ENCODE measurements at regions not wholly inside any gene's neighbourhood (a gene's known extent, or its start where the extent isn't known, plus 50 kb on each side); places are given as distances from the start of the nearest gene placed in this dataset.

- TF ChIP-seq CHD7 (IDR thresholded peaks at IDR 0.05; ENCODE audit: insufficient replicate concordance, low read length) (no peak), MAFK (IDR thresholded peaks at IDR 0.05; ENCODE audit: low read depth, low read length) (no peak), PHF8 (conservative IDR thresholded peaks at IDR 0.05; ENCODE audit: low read depth, low read length) (no peak), HDAC2 (IDR thresholded peaks at IDR 0.05; ENCODE audit: borderline replicate concordance in 1 of 2, low read depth in 2 of 2, low read length in 2 of 2) (no peak), CBX5 (IDR thresholded peaks at IDR 0.05; ENCODE audit: low read depth, low read length) (no peak), KDM4A (IDR thresholded peaks at IDR 0.05; ENCODE audit: low read depth, low read length, severe bottlenecking) (no peak), RAD21 (IDR thresholded peaks at IDR 0.05 in 1 of 2, conservative IDR thresholded peaks at IDR 0.05 in 1 of 2; ENCODE audit: low read depth in 2 of 2, low read length in 2 of 2) (no peak), BACH1 (IDR thresholded peaks at IDR 0.05; ENCODE audit: low read length) (no peak), POLR2AphosphoS5 (IDR thresholded peaks at IDR 0.05; ENCODE audit: low read depth, low read length) (no peak)
- TF ChIP-seq, protein P1, sequence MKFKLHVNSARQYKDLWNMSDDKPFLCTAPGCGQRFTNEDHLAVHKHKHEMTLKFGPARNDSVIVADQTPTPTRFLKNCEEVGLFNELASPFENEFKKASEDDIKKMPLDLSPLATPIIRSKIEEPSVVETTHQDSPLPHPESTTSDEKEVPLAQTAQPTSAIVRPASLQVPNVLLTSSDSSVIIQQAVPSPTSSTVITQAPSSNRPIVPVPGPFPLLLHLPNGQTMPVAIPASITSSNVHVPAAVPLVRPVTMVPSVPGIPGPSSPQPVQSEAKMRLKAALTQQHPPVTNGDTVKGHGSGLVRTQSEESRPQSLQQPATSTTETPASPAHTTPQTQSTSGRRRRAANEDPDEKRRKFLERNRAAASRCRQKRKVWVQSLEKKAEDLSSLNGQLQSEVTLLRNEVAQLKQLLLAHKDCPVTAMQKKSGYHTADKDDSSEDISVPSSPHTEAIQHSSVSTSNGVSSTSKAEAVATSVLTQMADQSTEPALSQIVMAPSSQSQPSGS (IDR thresholded peaks at IDR 0.05; ENCODE audit: low read length) = no peak
Measured at GRCh38 chr2:64838817-64839216, 150.4 kb upstream of the SLC1A4 start (continued).

All from H1 (cell line).